ENCODE measurements at regions not wholly inside any gene's neighbourhood (a gene's known extent, or its start where the extent isn't known, plus 50 kb on each side); places are given as distances from the start of the nearest gene placed in this dataset.

DNA sequence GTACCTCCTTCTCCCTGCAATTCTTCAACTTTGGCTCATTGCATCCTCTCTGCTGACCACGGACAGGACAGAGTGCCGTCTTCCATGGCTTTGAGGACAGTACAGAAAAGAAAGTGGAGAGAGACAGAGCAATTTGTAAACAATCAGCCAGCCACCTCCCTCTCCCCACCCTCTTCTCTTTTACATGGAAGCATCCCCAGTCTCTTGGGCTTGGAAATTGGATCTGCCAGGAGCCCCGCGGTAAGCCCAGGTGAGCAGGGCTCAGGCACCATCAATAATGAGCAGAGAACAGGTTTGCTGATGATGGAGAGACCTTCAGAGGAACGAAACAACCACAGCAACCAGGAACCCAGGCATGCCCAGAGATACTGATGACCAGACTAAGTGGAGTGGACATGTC, 194.9 kb upstream of the TNRC6C start:
- Histone ChIP-seq H3K36me3 (ENCODE audit: low read depth, low read length) (no peaks in the 10 kb centered on the region), H3F3A (ENCODE audit: low read length, unreplicated experiment) (no peaks in the 10 kb centered on the region), H3K9me2 (replicated peaks; ENCODE audit: low read length) (no peaks in the 10 kb centered on the region), H3K27ac (ENCODE audit: low read length) (no peak overlapping the region), H3K9ac (ENCODE audit: low read length) (no peak overlapping the region), H3K4me3 (ENCODE audit: low read length) (no peak overlapping the region), H3K4me2 (ENCODE audit: low read length) (no peak overlapping the region), H4K20me1 (ENCODE audit: low read length) (no peaks in the 10 kb centered on the region), H3K79me2 (ENCODE audit: low read length) (no peaks in the 10 kb centered on the region), H3K9me3 (ENCODE audit: low read length) (no peaks in the 10 kb centered on the region), H2AFZ (ENCODE audit: low read length) (no peak overlapping the region), H3K27me3 (ENCODE audit: low read length) (peaks cover 70% of the 10 kb centered on the region), H3K4me1 (ENCODE audit: insufficient read depth, low read length) (no peaks in the 10 kb centered on the region)
- TF ChIP-seq EZH2 (IDR thresholded peaks at IDR 0.05; ENCODE audit: low read length, unreplicated experiment) (no peak), EZH2phosphoT487 (IDR thresholded peaks at IDR 0.05; ENCODE audit: borderline replicate concordance, low read length) (no peak)
- TF ChIP-seq, protein P1, sequence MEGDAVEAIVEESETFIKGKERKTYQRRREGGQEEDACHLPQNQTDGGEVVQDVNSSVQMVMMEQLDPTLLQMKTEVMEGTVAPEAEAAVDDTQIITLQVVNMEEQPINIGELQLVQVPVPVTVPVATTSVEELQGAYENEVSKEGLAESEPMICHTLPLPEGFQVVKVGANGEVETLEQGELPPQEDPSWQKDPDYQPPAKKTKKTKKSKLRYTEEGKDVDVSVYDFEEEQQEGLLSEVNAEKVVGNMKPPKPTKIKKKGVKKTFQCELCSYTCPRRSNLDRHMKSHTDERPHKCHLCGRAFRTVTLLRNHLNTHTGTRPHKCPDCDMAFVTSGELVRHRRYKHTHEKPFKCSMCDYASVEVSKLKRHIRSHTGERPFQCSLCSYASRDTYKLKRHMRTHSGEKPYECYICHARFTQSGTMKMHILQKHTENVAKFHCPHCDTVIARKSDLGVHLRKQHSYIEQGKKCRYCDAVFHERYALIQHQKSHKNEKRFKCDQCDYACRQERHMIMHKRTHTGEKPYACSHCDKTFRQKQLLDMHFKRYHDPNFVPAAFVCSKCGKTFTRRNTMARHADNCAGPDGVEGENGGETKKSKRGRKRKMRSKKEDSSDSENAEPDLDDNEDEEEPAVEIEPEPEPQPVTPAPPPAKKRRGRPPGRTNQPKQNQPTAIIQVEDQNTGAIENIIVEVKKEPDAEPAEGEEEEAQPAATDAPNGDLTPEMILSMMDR (conservative IDR thresholded peaks at IDR 0.05; ENCODE audit: low read depth, low read length), result no peak
- no peak for ATAC-seq
- intact Hi-C loops (cut with micrococcal nuclease), result no loop called here
- DNase-seq, result no peak
- no TSS peak for BruUV-seq (replicated peaks)
- ChIA-PET POLR2A (ENCODE audit: unreplicated experiment) (no interaction called here), CTCF (no interaction called here)

GRCh38 chr17:77765292-77765691, 193.2 kb upstream of the TNRC6C start:
- no TSS peak for BruUV-seq (replicated peaks)
- Histone ChIP-seq H3K4me1 (ENCODE audit: insufficient read depth, low read length) (no peaks in the 10 kb centered on the region), H3K79me2 (ENCODE audit: low read length) (no peaks in the 10 kb centered on the region), H3F3A (ENCODE audit: low read length, unreplicated experiment) (no peaks in the 10 kb centered on the region), H3K9me3 (ENCODE audit: low read length) (no peaks in the 10 kb centered on the region), H3K9ac (ENCODE audit: low read length) (no peak overlapping the region), H3K4me2 (ENCODE audit: low read length) (no peak overlapping the region), H3K4me3 (ENCODE audit: low read length) (no peak overlapping the region), H4K20me1 (ENCODE audit: low read length) (no peaks in the 10 kb centered on the region), H3K9me2 (replicated peaks; ENCODE audit: low read length) (no peaks in the 10 kb centered on the region), H3K36me3 (ENCODE audit: low read depth, low read length) (no peaks in the 10 kb centered on the region), H3K27ac (ENCODE audit: low read length) (no peak overlapping the region), H2AFZ (ENCODE audit: low read length) (no peak overlapping the region), H3K27me3 (ENCODE audit: low read length) (peaks cover 86% of the 10 kb centered on the region)
- no peak for ATAC-seq
- TF ChIP-seq EZH2phosphoT487 (IDR thresholded peaks at IDR 0.05; ENCODE audit: borderline replicate concordance, low read length) (no peak), EZH2 (IDR thresholded peaks at IDR 0.05; ENCODE audit: low read length, unreplicated experiment) (no peak)
- TF ChIP-seq, protein P1 (conservative IDR thresholded peaks at IDR 0.05; ENCODE audit: low read depth, low read length), result no peak
- POLR2A ChIA-PET (ENCODE audit: unreplicated experiment), result no interaction called here
- DNase-seq, result no peak
- CTCF ChIA-PET, result no interaction called here
- intact Hi-C loops (cut with micrococcal nuclease), result no loop called here

- TF ChIP-seq EZH2 (IDR thresholded peaks at IDR 0.05; ENCODE audit: low read length, unreplicated experiment), result no peak
- no peak for TF ChIP-seq EZH2phosphoT487 (IDR thresholded peaks at IDR 0.05; ENCODE audit: borderline replicate concordance, low read length)
- TF ChIP-seq, protein P1 (conservative IDR thresholded peaks at IDR 0.05; ENCODE audit: low read depth, low read length), result no peak
- intact Hi-C loops (cut with micrococcal nuclease), result no loop called here
- no peak overlapping the region for H3K4me3 ChIP-seq (ENCODE audit: low read length)
- no peaks in the 10 kb centered on the region for H3K9me3 ChIP-seq (ENCODE audit: low read length)
- ChIA-PET POLR2A (ENCODE audit: unreplicated experiment) (no interaction called here), CTCF (no interaction called here)
- no peak overlapping the region for H3K9ac ChIP-seq (ENCODE audit: low read length)
- no peaks in the 10 kb centered on the region for H3F3A ChIP-seq (ENCODE audit: low read length, unreplicated experiment)
- no peaks in the 10 kb centered on the region for H3K36me3 ChIP-seq (ENCODE audit: low read depth, low read length)
- peaks cover 76% of the 10 kb centered on the region for H3K27me3 ChIP-seq (ENCODE audit: low read length)
- H2AFZ ChIP-seq (ENCODE audit: low read length), result no peak overlapping the region
- H3K79me2 ChIP-seq (ENCODE audit: low read length), result no peaks in the 10 kb centered on the region
- ATAC-seq, result no peak
- H3K4me2 ChIP-seq (ENCODE audit: low read length), result no peak overlapping the region
- H4K20me1 ChIP-seq (ENCODE audit: low read length), result no peaks in the 10 kb centered on the region
- DNase-seq, result no peak
- no peak overlapping the region for H3K27ac ChIP-seq (ENCODE audit: low read length)
- BruUV-seq (replicated peaks), result no TSS peak
- no peaks in the 10 kb centered on the region for H3K9me2 ChIP-seq (replicated peaks; ENCODE audit: low read length)
- no peaks in the 10 kb centered on the region for H3K4me1 ChIP-seq (ENCODE audit: insufficient read depth, low read length)
Measured at GRCh38 chr17:77767148-77767547, 191.4 kb upstream of the TNRC6C start.

All from PC-3 (cell line).